H4 (cell line): ENCODE measurements at regions not wholly inside any gene's neighbourhood (a gene's known extent, or its start where the extent isn't known, plus 50 kb on each side); places are given as distances from the start of the nearest gene placed in this dataset.
A peak's percentile ranks its signal among the peaks of the same experiment; 100 is the strongest.
"Not testable (repeated sequence)": the region's sequence is repeated elsewhere in the genome, so short reads cannot be mapped to it uniquely, and the experiment has no call there.

Source experiments
- DNase-seq: peaks from one replicate; pipeline ENCODE4 v3.0.0-alpha.2; 2015; ENCODE audit warnings: low spot score

GRCh38 chr3:109803274-109803673, 465.9 kb upstream of the DPPA4 start:
- no peak for DNase-seq

DNA sequence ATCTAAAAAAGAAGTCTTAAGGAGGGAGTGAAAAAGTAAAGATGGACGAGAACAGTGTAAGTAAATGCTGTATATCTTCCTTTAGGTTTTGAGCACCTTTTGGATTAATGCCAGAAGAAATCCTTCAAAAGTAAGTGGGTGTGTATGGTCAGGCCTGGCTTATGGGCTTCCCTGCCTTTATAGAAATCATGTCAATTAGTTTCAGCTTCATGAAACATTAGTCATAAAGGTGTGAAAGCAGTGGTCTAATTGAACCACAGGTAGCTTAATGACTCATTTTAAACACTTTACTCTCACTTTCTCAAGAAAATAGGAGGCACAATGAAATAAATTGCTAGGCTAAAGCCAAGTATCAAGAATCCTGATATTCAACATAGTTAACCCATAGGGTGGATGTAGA, 467.4 kb upstream of the DPPA4 start:
- DNase-seq, result no peak

DNA sequence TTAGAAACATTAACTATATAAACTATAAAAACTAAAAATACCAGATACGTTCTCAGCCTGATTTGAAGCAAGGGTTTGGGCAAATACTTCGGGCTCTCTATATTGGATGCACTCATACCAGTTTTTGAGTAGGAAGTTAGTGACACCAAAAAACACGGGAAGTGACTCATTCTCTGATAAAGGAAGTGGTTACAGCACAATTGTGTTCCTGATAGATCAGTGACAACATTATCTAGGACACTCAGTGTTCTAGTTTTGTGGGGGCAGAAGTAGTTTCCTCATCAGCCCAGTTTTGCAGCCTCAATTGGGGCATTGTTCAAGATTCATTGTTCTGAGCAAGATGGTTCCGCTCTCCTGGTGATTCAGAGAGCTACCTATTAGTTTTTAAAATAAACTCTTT, 469.6 kb upstream of the DPPA4 start:
- peak; percentile 45 for DNase-seq

DNA sequence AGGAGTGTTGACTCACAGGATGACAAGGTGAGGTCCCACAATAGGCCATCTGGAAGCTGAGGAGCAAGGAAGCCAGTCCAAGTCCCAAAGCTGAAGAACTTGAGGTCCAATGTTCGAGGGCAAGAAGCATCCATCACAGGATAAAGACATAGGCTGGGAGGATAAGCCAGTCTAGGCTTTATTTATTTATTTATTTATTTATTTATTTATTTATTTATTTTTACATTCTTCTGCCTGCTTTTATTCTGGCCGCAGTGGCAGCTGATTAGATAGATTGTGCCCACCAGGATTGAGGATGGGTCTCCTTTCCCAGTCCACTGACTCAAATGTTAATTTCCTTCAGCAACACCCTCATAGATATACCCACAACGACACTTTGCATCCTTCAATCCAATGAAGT, 472.2 kb upstream of the DPPA4 start:
- no peak for DNase-seq

- no peak for DNase-seq
Observed at GRCh38 chr3:109818081-109818480, 480.7 kb upstream of the DPPA4 start.

- DNase-seq, result no peak
Observed at GRCh38 chr3:109819734-109820133, 482.4 kb upstream of the DPPA4 start.

DNA sequence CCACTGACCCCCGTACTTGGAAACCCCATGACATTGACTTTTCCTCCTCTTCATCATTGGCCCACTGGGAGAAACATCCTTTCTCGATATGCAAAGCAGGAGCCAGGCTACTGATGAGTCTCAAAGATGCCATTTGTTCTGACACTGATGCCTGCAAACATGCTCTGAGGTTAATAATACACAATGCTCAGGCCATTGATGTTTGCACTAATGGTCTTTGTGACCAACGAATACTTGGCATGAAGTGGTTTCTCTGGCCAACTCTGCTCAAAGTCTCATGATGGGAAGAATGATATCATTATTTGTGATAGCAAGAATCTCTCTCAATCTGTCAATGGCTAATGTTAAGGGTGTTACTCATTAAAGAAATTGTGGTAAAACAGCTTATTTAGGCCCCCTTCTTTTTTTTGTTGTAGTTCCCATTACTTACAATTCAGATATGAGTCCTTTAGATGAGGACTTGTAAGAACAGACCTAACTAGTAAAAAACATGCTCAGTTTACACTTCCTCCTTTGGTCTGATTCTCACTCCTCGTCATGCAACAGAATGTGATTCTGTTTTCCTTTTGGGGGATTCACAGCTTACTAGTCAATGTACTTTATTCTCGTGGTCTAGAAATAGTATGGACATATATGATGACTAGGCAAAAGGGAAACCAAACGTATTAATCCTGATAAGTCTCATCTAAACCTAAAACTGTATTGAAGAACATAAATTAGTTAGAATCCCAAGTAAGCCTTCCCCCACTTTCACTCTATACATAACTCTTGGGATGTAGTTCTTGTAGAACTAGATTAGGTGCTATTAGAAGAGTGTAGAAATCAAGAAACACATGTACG, 488.8 kb upstream of the DPPA4 start:
- DNase-seq, result no peak

GRCh38 chr3:109831403-109831802, 494.1 kb upstream of the DPPA4 start:
- no peak for DNase-seq

GRCh38 chr3:109835958-109836357, 498.6 kb upstream of the DPPA4 start:
- DNase-seq, result no peak

- DNase-seq, result no peak
Observed at GRCh38 chr3:109851854-109852253, 514.5 kb upstream of the DPPA4 start.

- no peak for DNase-seq
Observed at GRCh38 chr3:109852283-109852682, 514.9 kb upstream of the DPPA4 start.

- DNase-seq, result no peak
Observed at GRCh38 chr3:109853077-109853731, 515.9 kb upstream of the DPPA4 start.

GRCh38 chr3:109863701-109864100, 526.4 kb upstream of the DPPA4 start:
- DNase-seq, result no peak

DNA sequence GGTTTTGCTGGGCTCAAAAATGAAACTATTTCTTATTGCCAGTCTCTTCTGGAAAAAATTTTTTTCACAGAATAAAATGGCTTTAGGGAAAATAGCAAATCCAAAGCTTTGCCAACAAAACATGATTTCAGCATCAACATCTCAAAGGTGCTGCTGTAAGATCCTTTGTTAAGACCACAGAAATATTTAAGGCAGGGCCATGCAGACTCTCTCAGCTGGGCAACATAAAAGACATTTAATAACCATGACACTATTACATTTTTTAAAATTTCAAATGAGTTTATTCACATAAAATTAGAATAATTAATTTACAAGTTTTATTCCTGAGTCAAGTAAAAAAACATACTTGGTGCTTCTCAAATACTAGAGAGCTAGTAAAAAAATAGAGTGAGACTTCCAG, 527.1 kb upstream of the DPPA4 start:
- no peak for DNase-seq

DNA sequence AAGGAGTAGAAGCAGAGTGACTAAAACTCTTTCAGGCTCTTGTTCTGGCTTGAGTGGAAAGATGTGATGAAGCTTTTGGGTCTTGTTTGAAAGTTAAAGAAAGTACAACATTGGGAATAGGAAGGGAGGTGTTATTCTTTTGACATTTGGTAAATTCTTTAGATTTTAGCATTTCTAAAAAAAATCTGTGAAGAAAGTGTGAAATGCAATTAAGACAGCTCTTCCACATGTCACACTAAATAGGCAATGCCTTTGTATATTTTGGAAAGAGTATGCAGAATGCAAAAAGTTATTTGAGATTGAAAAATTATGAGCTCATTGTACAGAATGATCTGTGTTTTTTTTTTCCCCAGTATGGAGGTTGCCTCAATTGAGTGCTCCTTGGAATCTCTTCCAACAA, 532.2 kb upstream of the DPPA4 start:
- DNase-seq, result no peak

GRCh38 chr3:109874896-109875708, 537.8 kb upstream of the DPPA4 start:
- no peak for DNase-seq

DNA sequence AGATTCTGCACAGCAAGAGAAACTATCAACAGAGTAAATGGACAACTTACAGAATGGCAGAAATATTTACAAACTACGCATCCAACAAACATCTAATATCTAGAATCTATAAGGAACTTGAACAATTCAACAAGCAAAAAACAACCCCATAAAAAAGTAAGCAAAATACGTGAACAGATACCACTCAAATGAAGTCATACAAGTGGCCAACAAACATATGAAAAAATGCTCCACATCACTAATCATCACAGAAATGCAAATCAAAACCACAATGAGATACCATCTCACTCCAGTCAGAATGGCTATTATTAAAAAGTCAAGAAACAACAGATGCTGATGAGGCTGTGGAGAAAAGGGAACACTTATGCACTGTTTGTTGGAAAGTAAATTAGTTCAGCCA, 540.3 kb upstream of the DPPA4 start:
- not testable (repeated sequence) for DNase-seq

DNA sequence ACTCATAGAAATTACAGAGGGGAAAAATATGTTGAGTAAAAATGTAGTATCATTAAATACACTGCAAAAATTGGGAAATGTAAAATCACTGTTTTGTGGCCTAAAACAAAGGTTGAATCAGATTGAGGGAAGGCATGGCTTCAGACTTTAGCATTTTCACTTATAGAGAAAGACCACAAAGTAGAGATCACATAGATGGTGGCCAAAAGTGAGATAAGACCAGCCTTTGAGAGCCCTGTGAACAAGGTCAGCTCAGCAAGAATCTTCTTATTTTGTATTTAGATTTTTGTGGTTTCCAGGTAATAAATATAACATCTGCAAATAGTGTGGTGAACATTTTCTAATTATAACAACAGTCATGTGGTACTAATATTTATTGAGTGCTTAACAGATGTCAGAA, 544.8 kb upstream of the DPPA4 start:
- no peak for DNase-seq

GRCh38 chr3:109887293-109887692, 549.9 kb upstream of the DPPA4 start:
- DNase-seq, result no peak

DNA sequence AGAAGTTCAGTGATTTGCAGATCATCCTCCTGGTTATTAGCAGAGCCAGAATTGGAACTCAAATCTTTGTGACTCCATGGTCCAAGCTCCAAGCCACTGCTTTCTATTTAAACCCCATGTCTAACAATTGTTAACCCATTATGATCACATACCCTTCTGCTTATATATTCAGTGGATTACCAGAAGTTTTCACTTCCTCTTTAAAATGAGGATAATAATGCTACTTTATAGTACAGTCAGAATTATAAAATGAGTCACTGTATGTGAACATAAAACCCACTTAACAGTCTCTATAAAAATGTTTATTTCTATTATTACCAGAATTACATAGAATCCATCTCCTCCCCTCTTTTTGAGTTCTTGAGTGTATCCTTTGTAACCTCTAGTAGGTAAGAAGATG, 550.7 kb upstream of the DPPA4 start:
- DNase-seq, result no peak

DNA sequence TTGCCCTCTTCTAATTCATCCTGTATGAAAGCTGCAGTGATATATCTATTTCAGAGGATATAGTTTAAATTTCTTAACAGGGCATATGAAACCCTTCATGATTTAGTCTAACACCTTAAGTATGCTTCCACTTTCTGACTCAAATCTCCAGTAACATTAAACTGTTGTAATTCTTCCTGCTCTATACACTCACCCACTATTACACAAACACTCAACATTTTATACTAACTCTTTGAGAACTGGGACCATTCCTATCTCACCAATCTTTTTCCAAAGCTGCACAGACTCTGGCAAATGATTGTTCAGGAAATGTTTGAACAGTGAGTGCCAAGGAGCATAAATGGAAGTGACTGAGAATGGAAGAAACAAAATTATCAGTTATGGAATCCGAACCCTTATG, 560.4 kb upstream of the DPPA4 start:
- DNase-seq, result no peak

- DNase-seq, result no peak
Observed at GRCh38 chr3:109899925-109900324, 562.6 kb upstream of the DPPA4 start.

DNA sequence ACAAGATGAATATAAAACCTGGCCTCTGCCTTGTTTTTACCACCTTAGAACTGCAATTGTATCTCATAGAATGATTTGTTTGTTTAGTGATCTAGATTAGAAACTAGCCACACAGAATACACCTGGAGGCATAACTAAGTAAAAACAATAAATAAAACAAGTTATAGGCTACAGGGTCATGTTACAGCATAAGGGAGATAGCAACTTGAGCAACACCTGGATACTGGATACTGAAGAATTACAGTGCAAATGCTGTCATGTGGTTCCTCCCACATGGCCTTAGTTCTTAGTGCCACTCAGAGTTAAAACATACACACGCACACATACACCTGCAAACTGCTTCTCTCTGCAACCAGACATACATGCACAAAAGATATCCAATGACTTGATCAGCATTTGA, 563.4 kb upstream of the DPPA4 start:
- no peak for DNase-seq
